ENCODE measurements at regions not wholly inside any gene's neighbourhood (a gene's known extent, or its start where the extent isn't known, plus 50 kb on each side); places are given as distances from the start of the nearest gene placed in this dataset.
"Not testable (repeated sequence)": the region's sequence is repeated elsewhere in the genome, so short reads cannot be mapped to it uniquely, and the experiment has no call there.

DNA sequence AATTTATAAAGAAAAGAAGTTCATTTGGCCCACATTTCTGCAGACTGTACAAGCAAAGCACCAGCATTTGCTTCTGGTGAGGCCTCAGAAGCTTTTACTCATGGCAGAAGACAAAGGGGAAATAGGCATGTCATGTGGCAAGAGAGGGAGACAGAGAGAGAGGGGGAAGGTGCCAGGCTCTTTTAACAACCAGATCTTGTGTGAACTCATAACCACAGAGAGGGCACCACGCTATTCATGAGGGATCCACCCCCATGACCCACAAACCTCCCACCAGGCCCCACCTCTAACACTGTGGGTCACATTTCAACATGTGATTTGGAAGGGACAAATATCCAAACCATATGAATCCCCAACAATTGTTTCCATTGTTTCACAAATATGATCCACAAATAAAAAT is 467.9 kb downstream of the SIPA1L2 start (continued):
- TF ChIP-seq, protein P1, sequence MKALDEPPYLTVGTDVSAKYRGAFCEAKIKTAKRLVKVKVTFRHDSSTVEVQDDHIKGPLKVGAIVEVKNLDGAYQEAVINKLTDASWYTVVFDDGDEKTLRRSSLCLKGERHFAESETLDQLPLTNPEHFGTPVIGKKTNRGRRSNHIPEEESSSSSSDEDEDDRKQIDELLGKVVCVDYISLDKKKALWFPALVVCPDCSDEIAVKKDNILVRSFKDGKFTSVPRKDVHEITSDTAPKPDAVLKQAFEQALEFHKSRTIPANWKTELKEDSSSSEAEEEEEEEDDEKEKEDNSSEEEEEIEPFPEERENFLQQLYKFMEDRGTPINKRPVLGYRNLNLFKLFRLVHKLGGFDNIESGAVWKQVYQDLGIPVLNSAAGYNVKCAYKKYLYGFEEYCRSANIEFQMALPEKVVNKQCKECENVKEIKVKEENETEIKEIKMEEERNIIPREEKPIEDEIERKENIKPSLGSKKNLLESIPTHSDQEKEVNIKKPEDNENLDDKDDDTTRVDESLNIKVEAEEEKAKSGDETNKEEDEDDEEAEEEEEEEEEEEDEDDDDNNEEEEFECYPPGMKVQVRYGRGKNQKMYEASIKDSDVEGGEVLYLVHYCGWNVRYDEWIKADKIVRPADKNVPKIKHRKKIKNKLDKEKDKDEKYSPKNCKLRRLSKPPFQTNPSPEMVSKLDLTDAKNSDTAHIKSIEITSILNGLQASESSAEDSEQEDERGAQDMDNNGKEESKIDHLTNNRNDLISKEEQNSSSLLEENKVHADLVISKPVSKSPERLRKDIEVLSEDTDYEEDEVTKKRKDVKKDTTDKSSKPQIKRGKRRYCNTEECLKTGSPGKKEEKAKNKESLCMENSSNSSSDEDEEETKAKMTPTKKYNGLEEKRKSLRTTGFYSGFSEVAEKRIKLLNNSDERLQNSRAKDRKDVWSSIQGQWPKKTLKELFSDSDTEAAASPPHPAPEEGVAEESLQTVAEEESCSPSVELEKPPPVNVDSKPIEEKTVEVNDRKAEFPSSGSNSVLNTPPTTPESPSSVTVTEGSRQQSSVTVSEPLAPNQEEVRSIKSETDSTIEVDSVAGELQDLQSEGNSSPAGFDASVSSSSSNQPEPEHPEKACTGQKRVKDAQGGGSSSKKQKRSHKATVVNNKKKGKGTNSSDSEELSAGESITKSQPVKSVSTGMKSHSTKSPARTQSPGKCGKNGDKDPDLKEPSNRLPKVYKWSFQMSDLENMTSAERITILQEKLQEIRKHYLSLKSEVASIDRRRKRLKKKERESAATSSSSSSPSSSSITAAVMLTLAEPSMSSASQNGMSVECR (CRISPR knock-in tag; IDR thresholded peaks at IDR 0.05; ENCODE audit: borderline replicate concordance): no peak
- TF ChIP-seq NFYB (CRISPR knock-in tag; conservative IDR thresholded peaks at IDR 0.05; ENCODE audit: low read depth): no peak

DNA sequence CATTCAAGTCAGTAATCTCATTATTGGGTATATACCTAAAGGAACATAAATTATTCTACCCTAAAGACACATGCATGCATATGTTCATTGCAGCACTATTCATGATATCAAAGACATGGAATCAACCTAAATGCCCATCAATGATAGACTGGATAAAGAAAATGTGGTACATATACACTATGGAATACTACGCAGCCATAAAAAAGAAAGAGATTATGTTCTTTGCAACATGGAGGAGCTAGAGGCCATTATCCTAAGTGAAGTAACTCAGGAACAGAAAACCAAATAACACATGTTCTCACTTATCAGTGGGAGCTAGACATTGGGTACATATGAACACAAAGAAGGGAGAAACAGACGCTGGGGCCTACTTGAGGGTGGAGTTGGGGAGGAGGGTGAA is 471.4 kb downstream of the SIPA1L2 start:
- H3K4me3 Mint-ChIP-seq; DNase-seq (ENCODE audit: low spot score); H3K27me3 Mint-ChIP-seq (ENCODE audit: low read depth); CTCF ChIA-PET; POLR2A ChIA-PET; ATAC-seq; H3K27ac Mint-ChIP-seq: not testable (repeated sequence)
- Mint-ChIP-seq H3K4me1 (peaks cover 11% of the 10 kb centered on the region), H3K36me3 (peaks cover 96% of the 10 kb centered on the region), H3K9me3 (peaks cover 20% of the 10 kb centered on the region)

DNA sequence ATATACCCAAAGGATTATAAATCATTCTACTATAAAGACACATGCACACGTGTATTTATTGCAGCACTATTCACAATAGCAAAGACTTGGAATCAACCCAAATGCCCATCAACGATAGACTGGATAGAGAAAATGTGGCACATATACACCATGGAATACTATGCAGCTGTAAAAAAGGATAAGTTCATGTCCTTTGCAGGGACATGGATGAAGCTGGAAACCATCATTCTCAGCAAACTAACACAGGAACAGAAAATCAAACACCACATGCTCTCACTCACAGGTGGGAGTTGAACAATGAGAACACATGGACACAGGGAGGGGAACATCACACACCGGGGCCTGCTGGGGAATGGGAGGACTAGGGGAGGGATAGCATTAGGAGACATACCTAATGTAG is 473.9 kb downstream of the SIPA1L2 start:
- H3K27ac Mint-ChIP-seq; DNase-seq (ENCODE audit: low spot score); ATAC-seq; H3K4me3 Mint-ChIP-seq; CTCF ChIA-PET; H3K27me3 Mint-ChIP-seq (ENCODE audit: low read depth); POLR2A ChIA-PET: not testable (repeated sequence)
- Mint-ChIP-seq H3K36me3 (peaks cover 88% of the 10 kb centered on the region), H3K9me3 (peaks cover 20% of the 10 kb centered on the region), H3K4me1 (peaks cover 11% of the 10 kb centered on the region)

DNA sequence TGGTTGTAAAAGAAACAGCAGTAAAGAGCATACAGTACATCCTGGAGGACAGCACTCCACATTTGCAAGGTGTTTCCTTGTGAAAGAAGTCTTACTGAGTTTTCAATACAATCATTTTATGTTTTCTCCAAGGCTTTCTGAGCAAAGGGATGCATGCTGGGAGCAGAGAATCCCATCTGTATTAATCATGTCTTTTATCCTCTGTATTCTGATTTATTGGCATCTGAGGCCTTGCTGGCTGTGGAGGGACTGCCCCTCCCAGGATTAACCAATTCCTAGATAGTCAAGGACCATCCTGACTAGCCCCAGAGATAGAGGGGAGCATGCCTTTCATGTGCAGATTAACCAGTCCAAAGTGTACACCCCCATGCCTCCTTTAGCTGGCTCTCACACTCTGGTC is 476.3 kb downstream of the SIPA1L2 start:
- ChIA-PET CTCF (no interaction called here), POLR2A (no interaction called here)
- H3K4me3 Mint-ChIP-seq: no peak overlapping the region
- no peak overlapping the region for H3K27ac Mint-ChIP-seq
- TF ChIP-seq, protein P2, sequence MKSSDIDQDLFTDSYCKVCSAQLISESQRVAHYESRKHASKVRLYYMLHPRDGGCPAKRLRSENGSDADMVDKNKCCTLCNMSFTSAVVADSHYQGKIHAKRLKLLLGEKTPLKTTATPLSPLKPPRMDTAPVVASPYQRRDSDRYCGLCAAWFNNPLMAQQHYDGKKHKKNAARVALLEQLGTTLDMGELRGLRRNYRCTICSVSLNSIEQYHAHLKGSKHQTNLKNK (CRISPR knock-in tag; IDR thresholded peaks at IDR 0.05): no peak
- TF ChIP-seq NFATC4 (CRISPR knock-in tag; IDR thresholded peaks at IDR 0.05): no peak
- TF ChIP-seq, protein P3, sequence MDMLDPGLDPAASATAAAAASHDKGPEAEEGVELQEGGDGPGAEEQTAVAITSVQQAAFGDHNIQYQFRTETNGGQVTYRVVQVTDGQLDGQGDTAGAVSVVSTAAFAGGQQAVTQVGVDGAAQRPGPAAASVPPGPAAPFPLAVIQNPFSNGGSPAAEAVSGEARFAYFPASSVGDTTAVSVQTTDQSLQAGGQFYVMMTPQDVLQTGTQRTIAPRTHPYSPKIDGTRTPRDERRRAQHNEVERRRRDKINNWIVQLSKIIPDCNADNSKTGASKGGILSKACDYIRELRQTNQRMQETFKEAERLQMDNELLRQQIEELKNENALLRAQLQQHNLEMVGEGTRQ (CRISPR knock-in tag; IDR thresholded peaks at IDR 0.05): no peak
- peaks cover 17% of the 10 kb centered on the region for H3K9me3 Mint-ChIP-seq
- H3K36me3 Mint-ChIP-seq: peaks cover 67% of the 10 kb centered on the region
- ATAC-seq (no peak), DNase-seq (ENCODE audit: low spot score) (no peak)
- H3K27me3 Mint-ChIP-seq (ENCODE audit: low read depth): no peaks in the 10 kb centered on the region
- H3K4me1 Mint-ChIP-seq: no peaks in the 10 kb centered on the region

DNA sequence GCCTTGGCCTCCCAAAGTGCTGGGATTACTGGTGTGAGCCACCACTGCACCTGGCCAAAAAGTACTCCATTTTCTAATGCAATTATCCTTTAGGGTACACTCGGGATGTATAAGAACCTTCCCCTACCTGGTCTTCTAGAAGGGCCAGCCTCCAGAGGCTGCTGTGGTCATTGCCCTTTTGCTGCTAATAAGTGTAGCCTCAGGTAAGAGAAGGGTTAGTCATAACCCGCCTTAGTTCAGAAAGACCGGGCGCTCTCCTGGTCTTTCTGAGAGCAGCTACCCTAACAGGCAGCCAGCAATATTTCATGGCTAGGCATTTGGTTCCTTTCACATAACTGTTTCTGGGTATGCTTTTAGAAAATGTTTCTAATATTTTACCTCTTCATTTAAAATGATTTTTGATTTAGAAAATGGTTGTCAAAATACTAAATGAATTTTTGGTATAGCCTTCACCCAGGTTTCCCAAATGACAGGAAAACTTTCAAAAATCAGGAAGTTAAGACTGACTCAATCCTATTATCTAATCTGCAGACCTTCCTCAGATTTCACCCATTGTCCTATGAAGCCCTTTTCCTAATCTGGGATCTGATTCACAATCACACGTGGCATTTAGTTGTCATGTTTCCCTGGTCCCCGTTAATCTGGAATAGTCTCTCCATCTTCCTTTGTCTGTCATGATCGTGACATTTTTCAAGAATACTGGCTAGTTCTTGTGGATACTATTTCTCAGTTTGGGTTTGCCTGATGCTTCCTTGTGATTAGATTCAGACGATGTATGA is 479.0 kb downstream of the SIPA1L2 start:
- DNase-seq (ENCODE audit: low spot score): no peak
- Mint-ChIP-seq H3K36me3 (peaks cover 47% of the 10 kb centered on the region), H3K27ac (no peak overlapping the region), H3K9me3 (peaks cover 5% of the 10 kb centered on the region; the same call in 1 of the 2 replicates), H3K27me3 (ENCODE audit: low read depth) (no peaks in the 10 kb centered on the region), H3K4me3 (no peak overlapping the region), H3K4me1 (peaks cover 18% of the 10 kb centered on the region)
- POLR2A ChIA-PET: no interaction called here
- CTCF ChIA-PET: no interaction called here
- no peak for ATAC-seq
- TF ChIP-seq, protein P4, sequence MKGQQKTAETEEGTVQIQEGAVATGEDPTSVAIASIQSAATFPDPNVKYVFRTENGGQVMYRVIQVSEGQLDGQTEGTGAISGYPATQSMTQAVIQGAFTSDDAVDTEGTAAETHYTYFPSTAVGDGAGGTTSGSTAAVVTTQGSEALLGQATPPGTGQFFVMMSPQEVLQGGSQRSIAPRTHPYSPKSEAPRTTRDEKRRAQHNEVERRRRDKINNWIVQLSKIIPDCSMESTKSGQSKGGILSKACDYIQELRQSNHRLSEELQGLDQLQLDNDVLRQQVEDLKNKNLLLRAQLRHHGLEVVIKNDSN (CRISPR knock-in tag; IDR thresholded peaks at IDR 0.05): no peak
- no peak for TF ChIP-seq ATF1 (CRISPR knock-in tag; IDR thresholded peaks at IDR 0.05)
- no peak for TF ChIP-seq JAZF1 (CRISPR knock-in tag; IDR thresholded peaks at IDR 0.05)
- TF ChIP-seq, protein P1 (CRISPR knock-in tag; IDR thresholded peaks at IDR 0.05; ENCODE audit: borderline replicate concordance): no peak
- no peak for TF ChIP-seq GRHL2 (CRISPR knock-in tag; IDR thresholded peaks at IDR 0.05; ENCODE audit: insufficient replicate concordance, severe bottlenecking)
- TF ChIP-seq, protein P5, sequence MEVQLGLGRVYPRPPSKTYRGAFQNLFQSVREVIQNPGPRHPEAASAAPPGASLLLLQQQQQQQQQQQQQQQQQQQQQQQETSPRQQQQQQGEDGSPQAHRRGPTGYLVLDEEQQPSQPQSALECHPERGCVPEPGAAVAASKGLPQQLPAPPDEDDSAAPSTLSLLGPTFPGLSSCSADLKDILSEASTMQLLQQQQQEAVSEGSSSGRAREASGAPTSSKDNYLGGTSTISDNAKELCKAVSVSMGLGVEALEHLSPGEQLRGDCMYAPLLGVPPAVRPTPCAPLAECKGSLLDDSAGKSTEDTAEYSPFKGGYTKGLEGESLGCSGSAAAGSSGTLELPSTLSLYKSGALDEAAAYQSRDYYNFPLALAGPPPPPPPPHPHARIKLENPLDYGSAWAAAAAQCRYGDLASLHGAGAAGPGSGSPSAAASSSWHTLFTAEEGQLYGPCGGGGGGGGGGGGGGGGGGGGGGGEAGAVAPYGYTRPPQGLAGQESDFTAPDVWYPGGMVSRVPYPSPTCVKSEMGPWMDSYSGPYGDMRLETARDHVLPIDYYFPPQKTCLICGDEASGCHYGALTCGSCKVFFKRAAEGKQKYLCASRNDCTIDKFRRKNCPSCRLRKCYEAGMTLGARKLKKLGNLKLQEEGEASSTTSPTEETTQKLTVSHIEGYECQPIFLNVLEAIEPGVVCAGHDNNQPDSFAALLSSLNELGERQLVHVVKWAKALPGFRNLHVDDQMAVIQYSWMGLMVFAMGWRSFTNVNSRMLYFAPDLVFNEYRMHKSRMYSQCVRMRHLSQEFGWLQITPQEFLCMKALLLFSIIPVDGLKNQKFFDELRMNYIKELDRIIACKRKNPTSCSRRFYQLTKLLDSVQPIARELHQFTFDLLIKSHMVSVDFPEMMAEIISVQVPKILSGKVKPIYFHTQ (CRISPR knock-in tag; IDR thresholded peaks at IDR 0.05): no peak
- TF ChIP-seq NR3C1 (CRISPR knock-in tag; conservative IDR thresholded peaks at IDR 0.05; ENCODE audit: low read depth): no peak
